ENCODE measurements at regions not wholly inside any gene's neighbourhood (a gene's known extent, or its start where the extent isn't known, plus 50 kb on each side); places are given as distances from the start of the nearest gene placed in this dataset.

GRCh38 chr1:105779727-105780126 is 1276.7 kb upstream of the PRMT6 start:
- no peak for TF ChIP-seq CTCF (IDR thresholded peaks at IDR 0.05; ENCODE audit: low read depth)

GRCh38 chr1:105785021-105785420 is 1271.5 kb upstream of the PRMT6 start:
- TF ChIP-seq CTCF (IDR thresholded peaks at IDR 0.05; ENCODE audit: low read depth) = no peak

GRCh38 chr1:105793536-105794146 is 1262.8 kb upstream of the PRMT6 start:
- no peak for TF ChIP-seq CTCF (IDR thresholded peaks at IDR 0.05; ENCODE audit: low read depth)

GRCh38 chr1:105795741-105796140 is 1260.7 kb upstream of the PRMT6 start:
- no peak for TF ChIP-seq CTCF (IDR thresholded peaks at IDR 0.05; ENCODE audit: low read depth)

GRCh38 chr1:105830571-105831146 is 1225.8 kb upstream of the PRMT6 start:
- TF ChIP-seq CTCF (IDR thresholded peaks at IDR 0.05; ENCODE audit: low read depth) = no peak

DNA sequence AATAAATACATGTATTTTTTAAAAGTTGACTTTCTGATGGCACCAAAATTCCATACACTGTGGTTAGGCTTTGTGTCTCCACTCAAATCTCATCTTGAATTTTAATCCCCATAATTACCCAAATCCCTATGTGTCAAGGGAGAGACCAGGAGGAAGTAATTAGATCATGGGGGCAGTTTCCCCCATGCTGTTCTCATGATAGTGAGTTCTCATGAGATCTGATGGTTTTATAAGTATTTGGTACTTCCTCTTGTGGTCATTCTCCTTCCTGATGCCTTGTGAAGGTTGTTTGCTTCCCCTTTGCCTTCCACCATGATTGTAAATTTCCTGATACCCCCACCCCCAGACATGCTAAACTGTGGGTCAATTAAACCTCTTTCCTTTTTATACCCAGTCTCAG is 1218.4 kb upstream of the PRMT6 start:
- no peak for TF ChIP-seq CTCF (IDR thresholded peaks at IDR 0.05; ENCODE audit: low read depth)

- TF ChIP-seq CTCF (IDR thresholded peaks at IDR 0.05; ENCODE audit: low read depth) = no peak
Measured at GRCh38 chr1:105865546-105865945, 1190.9 kb upstream of the PRMT6 start.
